Brain microvascular endothelial cell (primary cell): ENCODE measurements at regions not wholly inside any gene's neighbourhood (a gene's known extent, or its start where the extent isn't known, plus 50 kb on each side); places are given as distances from the start of the nearest gene placed in this dataset.
"Not testable (repeated sequence)": the region's sequence is repeated elsewhere in the genome, so short reads cannot be mapped to it uniquely, and the experiment has no call there.

Experiments
- DNase-seq: peaks from one replicate; pipeline ENCODE4 v3.0.0-alpha.2; 2020
- H3K27ac ChIP-seq: fragments of 250-450 bp; sonication (Bioruptor Pico); 2 replicates; pipeline ENCODE4 v1.5.1; 2020; ENCODE audit warnings: mild to moderate bottlenecking, moderate library complexity
- H3K27me3 ChIP-seq: fragments of 250-450 bp; sonication (Bioruptor Pico); replicated peaks from 2 replicates; pipeline ENCODE4 v1.5.1; 2020; ENCODE audit warnings: mild to moderate bottlenecking
- H3K36me3 ChIP-seq: fragments of 250-450 bp; sonication (Bioruptor Pico); replicated peaks from 2 replicates; pipeline ENCODE4 v1.5.1; 2020; ENCODE audit warnings: mild to moderate bottlenecking
- H3K4me3 ChIP-seq: 2 replicates; pipeline ENCODE4 v1.5.1; 2011; ENCODE audit warnings: low read depth, mild to moderate bottlenecking, control low read depth, low read length, moderate library complexity
- CTCF ChIP-seq: IDR thresholded peaks from 2 replicates; pipeline ENCODE4 v1.5.1; 2011; ENCODE audit warnings: low read depth, mild to moderate bottlenecking, moderate library complexity, low read length, control low read depth, inconsistent platforms; ENCODE audit errors: missing control alignments
- in situ Hi-C: cut with HindIII; loops from 2 replicates; pipeline ENCODE4 v1.10.0; 2017; ENCODE audit warnings: low sequenced_read_pairs, low pct_ligation_motif_present

GRCh38 chr9:87371795-87372355 is 125.8 kb upstream of the DAPK1 start:
- no peaks in the 10 kb centered on the region for H3K36me3 ChIP-seq
- in situ Hi-C loops = no loop called here
- H3K4me3 ChIP-seq = no peak overlapping the region
- H3K27ac ChIP-seq = no peak overlapping the region
- no peak for TF ChIP-seq CTCF
- DNase-seq = no peak
- no peaks in the 10 kb centered on the region for H3K27me3 ChIP-seq

- no peak overlapping the region for H3K27ac ChIP-seq
- in situ Hi-C loops = no loop called here
- DNase-seq = no peak
- no peak for TF ChIP-seq CTCF
- no peaks in the 10 kb centered on the region for H3K36me3 ChIP-seq
- H3K4me3 ChIP-seq = no peak overlapping the region
- H3K27me3 ChIP-seq = no peaks in the 10 kb centered on the region
Measured at GRCh38 chr9:87372356-87372851, 125.3 kb upstream of the DAPK1 start.

GRCh38 chr9:87374023-87374919 is 123.4 kb upstream of the DAPK1 start:
- H3K36me3 ChIP-seq, in situ Hi-C loops, DNase-seq, H3K27me3 ChIP-seq, H3K4me3 ChIP-seq, H3K27ac ChIP-seq: not testable (repeated sequence)

GRCh38 chr9:87375397-87376073 is 122.1 kb upstream of the DAPK1 start:
- Histone ChIP-seq H3K36me3 (no peaks in the 10 kb centered on the region), H3K27me3 (no peaks in the 10 kb centered on the region), H3K4me3 (no peak overlapping the region), H3K27ac (no peak overlapping the region)
- DNase-seq = no peak
- TF ChIP-seq CTCF = no peak
- in situ Hi-C loops = no loop called here

- in situ Hi-C loops = no loop called here
- no peak for DNase-seq
- no peak for TF ChIP-seq CTCF
- Histone ChIP-seq H3K27me3 (no peaks in the 10 kb centered on the region), H3K27ac (no peak overlapping the region), H3K36me3 (no peaks in the 10 kb centered on the region), H3K4me3 (no peak overlapping the region)
Measured at GRCh38 chr9:87378676-87379075, 119.0 kb upstream of the DAPK1 start.

GRCh38 chr9:87379300-87379699 is 118.4 kb upstream of the DAPK1 start:
- in situ Hi-C loops = no loop called here

More at GRCh38 chr9:87379300-87379699, 118.4 kb upstream of the DAPK1 start:
- no peak for DNase-seq
- no peak overlapping the region for H3K4me3 ChIP-seq
- H3K27ac ChIP-seq = no peak overlapping the region
- no peak for TF ChIP-seq CTCF
- H3K27me3 ChIP-seq = no peaks in the 10 kb centered on the region
- no peaks in the 10 kb centered on the region for H3K36me3 ChIP-seq
